ENCODE measurements at regions not wholly inside any gene's neighbourhood (a gene's known extent, or its start where the extent isn't known, plus 50 kb on each side); places are given as distances from the start of the nearest gene placed in this dataset.

GRCh38 chr9:86790805-86791204 is 156.5 kb downstream of the GAS1 start:
- TF ChIP-seq CTCF (IDR thresholded peaks at IDR 0.05; ENCODE audit: low read depth, low read length), result no peak
- peaks cover 18% of the 10 kb centered on the region for H3K4me1 ChIP-seq (ENCODE audit: low read depth)
- no peaks in the 10 kb centered on the region for H3K9me3 ChIP-seq (ENCODE audit: low read depth)
- H3K27ac ChIP-seq, result no peak overlapping the region
- no peaks in the 10 kb centered on the region for H3K27me3 ChIP-seq
- H3K36me3 ChIP-seq, result no peaks in the 10 kb centered on the region
- H3K4me3 ChIP-seq, result no peak overlapping the region
- DNase-seq (ENCODE audit: low read depth in 1 of 2, low spot score in 1 of 2), result no peak

GRCh38 chr9:86788456-86788855 is 158.8 kb downstream of the GAS1 start:
- TF ChIP-seq CTCF (IDR thresholded peaks at IDR 0.05; ENCODE audit: low read depth, low read length), result no peak
- H3K36me3 ChIP-seq, result no peaks in the 10 kb centered on the region
- H3K9me3 ChIP-seq (ENCODE audit: low read depth), result no peaks in the 10 kb centered on the region
- DNase-seq (ENCODE audit: low read depth in 1 of 2, low spot score in 1 of 2), result peak in 1 of 2 donors; percentile 40
- H3K27me3 ChIP-seq, result no peaks in the 10 kb centered on the region
- H3K4me3 ChIP-seq, result no peak overlapping the region
- no peak overlapping the region for H3K27ac ChIP-seq
- no peaks in the 10 kb centered on the region for H3K4me1 ChIP-seq (ENCODE audit: low read depth)

GRCh38 chr9:86783884-86784283 is 163.4 kb downstream of the GAS1 start:
- no peaks in the 10 kb centered on the region for H3K4me1 ChIP-seq (ENCODE audit: low read depth)
- H3K27ac ChIP-seq, result no peak overlapping the region
- no peaks in the 10 kb centered on the region for H3K27me3 ChIP-seq
- no peak for TF ChIP-seq CTCF (IDR thresholded peaks at IDR 0.05; ENCODE audit: low read depth, low read length)
- no peaks in the 10 kb centered on the region for H3K9me3 ChIP-seq (ENCODE audit: low read depth)
- no peak overlapping the region for H3K4me3 ChIP-seq
- peak in 1 of 2 donors; percentile 95 for DNase-seq (ENCODE audit: low read depth in 1 of 2, low spot score in 1 of 2)
- no peaks in the 10 kb centered on the region for H3K36me3 ChIP-seq

- TF ChIP-seq CTCF (IDR thresholded peaks at IDR 0.05; ENCODE audit: low read depth, low read length), result no peak
- DNase-seq (ENCODE audit: low read depth in 1 of 2, low spot score in 1 of 2), result no peak
- Histone ChIP-seq H3K4me3 (no peak overlapping the region), H3K9me3 (ENCODE audit: low read depth) (no peaks in the 10 kb centered on the region), H3K27ac (no peak overlapping the region), H3K4me1 (ENCODE audit: low read depth) (no peaks in the 10 kb centered on the region), H3K36me3 (no peaks in the 10 kb centered on the region), H3K27me3 (no peaks in the 10 kb centered on the region)
Observed at GRCh38 chr9:86782831-86783230, 164.5 kb downstream of the GAS1 start.

- no peak overlapping the region for H3K4me3 ChIP-seq
- no peaks in the 10 kb centered on the region for H3K27me3 ChIP-seq
- TF ChIP-seq CTCF (IDR thresholded peaks at IDR 0.05; ENCODE audit: low read depth, low read length), result no peak
- DNase-seq (ENCODE audit: low read depth in 1 of 2, low spot score in 1 of 2), result no peak
- H3K27ac ChIP-seq, result no peak overlapping the region
- H3K36me3 ChIP-seq, result no peaks in the 10 kb centered on the region
- H3K4me1 ChIP-seq (ENCODE audit: low read depth), result peaks cover 3% of the 10 kb centered on the region
- no peaks in the 10 kb centered on the region for H3K9me3 ChIP-seq (ENCODE audit: low read depth)
Observed at GRCh38 chr9:86778761-86779160, 168.5 kb downstream of the GAS1 start.

- Histone ChIP-seq H3K4me1 (ENCODE audit: low read depth) (peaks cover 4% of the 10 kb centered on the region), H3K36me3 (no peaks in the 10 kb centered on the region), H3K4me3 (no peak overlapping the region), H3K27ac (no peak overlapping the region), H3K27me3 (no peaks in the 10 kb centered on the region), H3K9me3 (ENCODE audit: low read depth) (no peaks in the 10 kb centered on the region)
- no peak for DNase-seq (ENCODE audit: low read depth in 1 of 2, low spot score in 1 of 2)
- TF ChIP-seq CTCF (IDR thresholded peaks at IDR 0.05; ENCODE audit: low read depth, low read length), result no peak
Observed at GRCh38 chr9:86775718-86776117, 171.6 kb downstream of the GAS1 start.
